OCI-LY1 (cell line): ENCODE measurements at regions not wholly inside any gene's neighbourhood (a gene's known extent, or its start where the extent isn't known, plus 50 kb on each side); places are given as distances from the start of the nearest gene placed in this dataset.

Source experiments
- H2AFZ ChIP-seq: fragments of 200-600 bp; sonication (generic), shearing (Covaris generic); 2 replicates; pipeline ENCODE4 v1.6.0; 2014; ENCODE audit warnings: antibody characterized with exemption, mild to moderate bottlenecking, low read length
- H3F3A ChIP-seq: fragments of 200-600 bp; sonication (generic), shearing (Covaris generic); 2 replicates; pipeline ENCODE4 v1.6.0; 2014; ENCODE audit warnings: mild to moderate bottlenecking, antibody characterized with exemption, low read length, moderate library complexity; ENCODE audit not compliant: insufficient read depth
- H3K27ac ChIP-seq: fragments of 200-600 bp; sonication (generic); 2 replicates; pipeline ENCODE4 v1.5.1; 2014; ENCODE audit warnings: low read length, mixed run types, mild to moderate bottlenecking, low read depth; ENCODE audit not compliant: poor library complexity, severe bottlenecking
- H3K27me3 ChIP-seq: fragments of 200-600 bp; sonication (generic); 2 replicates; pipeline ENCODE4 v1.6.0; 2014; ENCODE audit warnings: antibody characterized with exemption, mild to moderate bottlenecking, low read length, moderate library complexity; ENCODE audit not compliant: insufficient read depth
- H3K36me3 ChIP-seq: fragments of 200-600 bp; sonication (generic); 2 replicates; pipeline ENCODE4 v1.6.1; 2014; ENCODE audit warnings: mild to moderate bottlenecking, antibody characterized with exemption, low read length, moderate library complexity, mixed read lengths; ENCODE audit not compliant: insufficient read depth
- H3K4me1 ChIP-seq: fragments of 200-600 bp; sonication (generic); 2 replicates; pipeline ENCODE4 v1.5.1; 2014; ENCODE audit warnings: mild to moderate bottlenecking, low read length, moderate library complexity; ENCODE audit not compliant: insufficient read depth, severe bottlenecking
- H3K4me2 ChIP-seq: fragments of 200-600 bp; sonication (generic), shearing (Covaris generic); 2 replicates; pipeline ENCODE4 v1.6.1; 2014; ENCODE audit warnings: low read length
- H3K4me3 ChIP-seq: fragments of 200-600 bp; sonication (generic); 2 replicates; pipeline ENCODE4 v1.5.1; 2014; ENCODE audit warnings: low read length, low read depth, mild to moderate bottlenecking, mixed read lengths; ENCODE audit not compliant: poor library complexity, severe bottlenecking
- H3K79me2 ChIP-seq: fragments of 200-600 bp; shearing (Covaris generic); 2 replicates; pipeline ENCODE4 v1.6.1; 2016; ENCODE audit warnings: mixed run types, low read length, mixed read lengths; ENCODE audit not compliant: insufficient read depth
- H3K9ac ChIP-seq: fragments of 200-600 bp; sonication (generic), shearing (Covaris generic); 2 replicates; pipeline ENCODE4 v1.6.1; 2014; ENCODE audit warnings: mild to moderate bottlenecking, low read length, mixed read lengths
- H3K9me2 ChIP-seq: fragments of 200-600 bp; sonication (generic), shearing (Covaris generic); 2 replicates; pipeline ENCODE4 v1.6.1; 2014; ENCODE audit warnings: low read depth, mild to moderate bottlenecking, low read length, mixed read lengths
- H3K9me3 ChIP-seq: fragments of 200-600 bp; shearing (Covaris generic); 2 replicates; pipeline ENCODE4 v1.6.1; 2014; ENCODE audit warnings: low read length, mixed read lengths
- H4K20me1 ChIP-seq: fragments of 200-600 bp; sonication (generic), shearing (Covaris generic); 2 replicates; pipeline ENCODE4 v1.6.0; 2016; ENCODE audit warnings: mild to moderate bottlenecking, low read length; ENCODE audit not compliant: insufficient read depth
- CTCF ChIP-seq: fragments of 200-600 bp; sonication (generic), shearing (Covaris generic); IDR thresholded peaks from 2 replicates; pipeline ENCODE4 v1.5.1; 2017; ENCODE audit warnings: mild to moderate bottlenecking, antibody characterized with exemption, low read length, moderate library complexity, mixed read lengths
- EZH2 ChIP-seq: fragments of 200-600 bp; sonication (generic), shearing (Covaris generic); IDR thresholded peaks from 2 replicates; pipeline ENCODE4 v1.8.0; 2017; ENCODE audit warnings: borderline replicate concordance, mixed run types, mild to moderate bottlenecking, antibody characterized with exemption, low read length, moderate library complexity, mixed read lengths

GRCh38 chr7:24356718-24357386 lies 72.9 kb downstream of the NPY start:
- TF ChIP-seq CTCF = no peak
- TF ChIP-seq EZH2 = no peak
- H3K4me2 ChIP-seq = no peak overlapping the region
- H3K27ac ChIP-seq = no peak overlapping the region
- H3K27me3 ChIP-seq = no peaks in the 10 kb centered on the region
- no peaks in the 10 kb centered on the region for H3K36me3 ChIP-seq
- H3K9ac ChIP-seq = no peak overlapping the region
- no peak overlapping the region for H2AFZ ChIP-seq
- H3K9me3 ChIP-seq = no peaks in the 10 kb centered on the region
- no peaks in the 10 kb centered on the region for H3K4me1 ChIP-seq
- no peaks in the 10 kb centered on the region for H3F3A ChIP-seq
- no peak overlapping the region for H3K4me3 ChIP-seq
- no peaks in the 10 kb centered on the region for H4K20me1 ChIP-seq
- H3K9me2 ChIP-seq = no peaks in the 10 kb centered on the region
- H3K79me2 ChIP-seq = no peaks in the 10 kb centered on the region

GRCh38 chr7:24361001-24361400 lies 77.0 kb downstream of the NPY start:
- no peaks in the 10 kb centered on the region for H3F3A ChIP-seq

DNA sequence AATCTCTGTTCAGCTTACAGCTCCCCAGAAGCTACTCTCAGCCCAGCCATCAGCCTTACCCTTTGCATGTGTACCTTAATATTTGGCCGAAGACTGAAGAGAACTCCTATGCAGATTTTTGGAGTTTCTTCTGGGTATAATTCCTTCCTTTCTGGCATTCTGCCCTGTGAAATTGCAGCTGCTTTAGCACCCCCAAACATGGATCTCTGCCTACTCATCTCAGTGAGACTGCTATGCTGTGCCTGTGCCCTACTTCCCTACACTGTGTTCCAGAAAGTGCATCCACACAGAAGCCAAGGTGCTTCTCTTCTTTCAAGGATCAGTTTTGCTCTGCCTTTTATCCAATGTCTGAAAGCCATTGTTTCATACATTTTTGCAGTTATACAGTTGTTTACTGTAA lies 81.6 kb downstream of the NPY start:
- Histone ChIP-seq H4K20me1 (no peaks in the 10 kb centered on the region), H3K9ac (no peak overlapping the region), H3K36me3 (no peaks in the 10 kb centered on the region), H3K27me3 (no peaks in the 10 kb centered on the region), H3K9me2 (no peaks in the 10 kb centered on the region), H3F3A (no peaks in the 10 kb centered on the region), H2AFZ (no peak overlapping the region), H3K4me3 (no peak overlapping the region), H3K79me2 (no peaks in the 10 kb centered on the region), H3K4me2 (no peak overlapping the region), H3K4me1 (peaks cover 25% of the 10 kb centered on the region), H3K27ac (no peak overlapping the region), H3K9me3 (no peaks in the 10 kb centered on the region)
- TF ChIP-seq EZH2 (no peak), CTCF (no peak)

More at GRCh38 chr7:24361001-24361400, 77.0 kb downstream of the NPY start:
- TF ChIP-seq EZH2 (no peak), CTCF (no peak)
- no peak overlapping the region for H3K4me2 ChIP-seq
- H3K9me2 ChIP-seq = no peaks in the 10 kb centered on the region
- no peak overlapping the region for H3K4me3 ChIP-seq
- no peaks in the 10 kb centered on the region for H4K20me1 ChIP-seq
- H3K36me3 ChIP-seq = no peaks in the 10 kb centered on the region
- no peak overlapping the region for H2AFZ ChIP-seq
- H3K27ac ChIP-seq = no peak overlapping the region
- no peak overlapping the region for H3K9ac ChIP-seq
- no peaks in the 10 kb centered on the region for H3K27me3 ChIP-seq
- H3K4me1 ChIP-seq = peaks cover 7% of the 10 kb centered on the region
- H3K79me2 ChIP-seq = no peaks in the 10 kb centered on the region
- no peaks in the 10 kb centered on the region for H3K9me3 ChIP-seq
